PC-3 (cell line): ENCODE measurements at regions not wholly inside any gene's neighbourhood (a gene's known extent, or its start where the extent isn't known, plus 50 kb on each side); places are given as distances from the start of the nearest gene placed in this dataset.

ENCODE experiments used
- CTCF ChIP-seq: fragments of 300-600 bp; sonication (generic); conservative IDR thresholded peaks from 2 replicates; pipeline ENCODE4 v1.5.1; 2017; ENCODE audit warnings: antibody characterized with exemption, low read depth, mild to moderate bottlenecking, low read length
- EZH2 ChIP-seq: fragments of 300-600 bp; sonication (generic); IDR thresholded peaks from one replicate; pipeline ENCODE4 v1.6.1; 2017; ENCODE audit warnings: antibody characterized with exemption, mild to moderate bottlenecking, low read length; ENCODE audit not compliant: unreplicated experiment
- EZH2phosphoT487 ChIP-seq: fragments of 300-600 bp; sonication (generic); IDR thresholded peaks from 2 replicates; pipeline ENCODE4 v1.6.1; 2018; ENCODE audit warnings: mild to moderate bottlenecking, antibody characterized with exemption, low read length, borderline replicate concordance

GRCh38 chr4:186445040-186445439 is 110.3 kb downstream of the MTNR1A start:
- no peak for TF ChIP-seq CTCF
- TF ChIP-seq EZH2phosphoT487, result no peak
- no peak for TF ChIP-seq EZH2
